ENCODE measurements at regions not wholly inside any gene's neighbourhood (a gene's known extent, or its start where the extent isn't known, plus 50 kb on each side); places are given as distances from the start of the nearest gene placed in this dataset.

DNA sequence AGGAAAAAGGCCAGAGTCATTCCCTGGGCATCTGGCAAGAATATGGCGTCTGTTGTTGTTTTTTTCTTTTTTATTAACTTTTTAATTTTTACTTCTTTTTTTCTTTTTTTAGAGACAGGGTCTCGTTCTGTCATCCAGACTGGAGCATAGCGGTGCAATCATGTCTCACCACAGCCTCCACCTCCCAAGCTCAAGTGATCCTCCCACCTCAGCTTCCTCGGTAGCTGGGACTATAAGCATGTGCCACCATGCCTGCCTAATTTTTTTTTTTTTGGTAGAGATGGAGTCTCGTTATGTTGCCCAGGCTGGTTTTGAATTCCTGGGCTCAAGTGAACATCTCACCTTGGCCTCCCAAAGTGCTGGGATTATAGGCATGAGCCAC, 54.0 kb upstream of the PRDM11 start:
- DNase-seq: no peak

DNA sequence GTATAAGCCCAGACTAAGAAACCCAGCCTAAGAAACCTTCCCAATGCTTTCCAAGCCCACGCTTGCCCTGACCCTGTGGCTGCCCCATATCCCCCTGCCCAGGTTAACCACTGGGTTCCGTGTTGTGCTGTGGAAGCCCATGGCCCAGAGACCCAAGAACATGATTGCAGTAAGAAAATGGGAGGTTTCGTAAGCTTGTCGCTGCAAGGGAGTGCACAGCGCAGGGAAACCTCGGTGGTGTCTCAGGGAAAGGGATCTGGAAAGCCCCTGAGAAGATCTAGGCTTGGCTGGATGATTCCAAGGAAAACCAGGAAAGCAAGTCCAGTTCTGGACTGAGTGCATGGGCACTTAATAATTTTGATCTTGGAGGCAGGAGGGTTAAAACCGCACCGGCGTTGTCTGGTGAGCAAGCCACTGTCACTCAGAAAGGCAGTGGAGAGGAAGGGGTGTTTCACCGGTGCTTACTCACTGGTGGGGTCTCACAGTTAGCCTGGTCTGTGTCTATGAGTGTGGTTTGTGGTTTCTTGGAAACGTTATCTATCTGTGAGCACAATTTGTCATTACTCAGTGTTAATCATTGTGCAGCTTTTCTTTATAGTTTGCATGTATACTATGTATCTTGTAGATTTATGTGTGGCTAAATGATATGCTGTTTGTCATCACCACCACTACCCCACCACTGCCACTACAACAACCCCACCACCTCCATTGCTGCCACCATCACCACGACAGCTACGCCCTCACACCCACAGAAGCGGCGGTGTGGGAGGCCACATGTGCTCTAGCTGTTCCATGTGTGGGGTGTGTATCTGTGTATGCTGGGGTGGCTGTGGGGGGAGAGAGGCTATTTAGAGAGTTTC, 53.3 kb upstream of the PRDM11 start:
- DNase-seq: no peak

DNA sequence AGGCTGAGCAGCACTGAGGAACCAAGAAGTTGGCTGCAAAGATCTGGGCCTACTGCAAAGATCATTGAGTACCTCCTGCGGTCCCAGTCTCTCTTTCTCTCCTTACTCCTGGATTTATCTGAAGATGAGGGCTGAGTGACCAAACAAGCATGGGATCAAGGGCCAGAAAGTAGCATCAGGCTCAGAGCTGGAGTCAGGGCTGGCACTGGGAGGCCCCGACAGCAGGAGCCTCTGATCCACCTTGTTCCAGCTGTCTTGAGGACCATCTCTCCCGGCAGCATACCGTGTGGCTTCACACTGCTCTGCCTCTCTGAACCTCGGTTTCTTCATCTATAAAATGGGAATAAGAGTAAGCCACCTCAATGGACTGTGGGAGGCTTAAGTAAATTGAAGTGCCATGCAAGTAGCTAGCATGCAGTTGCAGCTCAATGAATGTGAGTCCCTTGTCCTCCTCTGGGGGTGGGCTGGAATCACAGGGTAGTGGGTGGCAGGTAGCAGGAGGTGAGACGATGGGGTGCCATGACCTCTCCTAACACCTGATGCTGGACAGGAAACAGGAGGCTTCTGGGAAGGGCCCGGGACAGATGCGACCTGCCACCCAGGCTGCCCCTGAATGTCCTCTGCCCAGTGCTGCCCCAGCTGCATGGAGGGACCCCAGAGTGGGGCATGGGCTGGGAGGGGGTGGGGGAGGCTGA, 52.5 kb upstream of the PRDM11 start:
- DNase-seq: no peak

DNA sequence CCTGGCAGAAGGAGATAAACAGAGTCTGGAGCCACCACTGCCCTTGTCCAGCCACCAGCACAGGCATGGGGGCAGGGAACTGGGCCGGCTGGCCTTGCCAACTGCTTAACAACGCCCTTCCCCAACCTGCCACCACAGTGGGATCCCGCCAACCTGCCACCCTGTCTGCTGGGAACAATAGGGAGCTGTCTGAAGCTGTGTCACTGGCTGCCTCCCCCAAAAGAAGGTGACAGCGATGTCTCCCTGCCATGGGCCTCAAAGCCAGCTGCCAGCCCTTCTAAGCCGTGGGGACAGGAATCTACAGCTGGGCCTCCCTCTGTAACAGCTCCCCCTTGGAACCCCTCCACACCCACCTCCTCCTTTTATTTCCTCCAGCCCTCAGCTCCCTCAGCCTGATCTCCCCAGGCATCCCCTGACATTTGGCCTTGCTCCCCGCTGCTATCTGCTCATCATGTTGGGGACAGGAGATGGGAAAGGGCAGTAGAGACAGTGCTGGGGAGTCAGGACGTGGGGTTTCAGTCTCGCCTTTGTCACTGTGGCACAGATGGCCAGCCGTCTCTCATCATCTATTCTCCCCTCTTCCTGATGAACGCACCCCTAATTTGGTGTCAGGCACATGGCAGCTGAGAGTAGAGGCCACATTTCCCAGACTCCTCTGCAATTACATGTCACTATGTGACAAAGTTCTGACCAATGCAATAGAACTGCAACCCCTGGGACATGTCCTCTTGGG, 51.3 kb upstream of the PRDM11 start:
- DNase-seq: no peak

DNA sequence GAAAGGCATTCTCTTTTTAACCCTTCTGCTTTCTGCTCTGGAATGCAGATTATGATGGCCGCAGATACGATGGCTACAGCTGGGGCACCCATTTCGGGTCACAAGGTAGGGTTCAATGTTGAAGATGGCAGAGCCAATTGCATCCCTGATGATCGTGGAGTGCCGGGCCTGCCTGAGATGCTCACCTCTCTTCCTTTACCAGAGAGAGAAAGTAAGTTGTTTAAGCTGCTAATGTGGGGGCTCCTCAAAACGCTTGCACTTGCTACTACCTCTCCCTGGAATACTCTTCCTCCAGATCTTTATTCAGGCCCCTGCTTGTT, 50.8 kb upstream of the PRDM11 start:
- DNase-seq: no peak

DNA sequence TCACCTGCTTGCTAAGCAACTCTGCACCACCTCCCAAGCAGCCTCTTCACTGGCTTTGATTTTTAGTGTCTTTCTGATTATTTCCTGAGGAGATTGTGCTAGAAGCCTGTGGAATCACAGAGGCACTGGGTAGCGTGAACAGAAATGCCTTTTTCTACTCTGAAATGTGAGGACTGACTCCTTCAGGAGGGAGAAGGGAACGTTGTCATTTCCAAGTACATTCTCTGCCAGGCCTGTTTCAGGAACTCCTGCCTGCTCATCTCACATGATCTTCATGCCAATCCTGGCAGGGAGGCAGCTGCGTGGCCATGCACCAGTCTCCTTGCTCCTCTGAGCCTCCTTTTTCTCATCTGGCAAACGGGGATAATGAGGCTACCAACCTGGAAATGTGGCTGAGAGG, 49.8 kb upstream of the PRDM11 start:
- no peak for DNase-seq

Measured in stimulated activated CD4-positive, alpha-beta T cell treated with anti-CD3 and anti-CD28 coated beads, Interleukin-12 subunit alpha, Interleukin-12 subunit beta, amount 100 ng/mL, for 4 hours (primary cell).